Chondrocyte (in vitro differentiated cells): ENCODE measurements at regions not wholly inside any gene's neighbourhood (a gene's known extent, or its start where the extent isn't known, plus 50 kb on each side); places are given as distances from the start of the nearest gene placed in this dataset.
A peak's percentile ranks its signal among the peaks of the same experiment; 100 is the strongest.

Experiments
- DNase-seq: peaks from one replicate; pipeline ENCODE4 v3.0.0; 2021; ENCODE audit warnings: mixed read lengths, low spot score
- H3K27ac Mint-ChIP-seq: one replicate; pipeline ENCODE4 v1.8.0; 2021; ENCODE audit warnings: mild to moderate bottlenecking, moderate library complexity, mixed read lengths; ENCODE audit not compliant: unreplicated experiment
- H3K27me3 Mint-ChIP-seq: 2 replicates; pipeline ENCODE4 v1.8.0; 2021; ENCODE audit warnings: low read depth, mixed read lengths
- H3K36me3 Mint-ChIP-seq: 2 replicates; pipeline ENCODE4 v1.8.0; 2021; ENCODE audit warnings: low read depth, mixed read lengths
- H3K4me1 Mint-ChIP-seq: 2 replicates; pipeline ENCODE4 v1.8.0; 2021; ENCODE audit warnings: low read depth, mild to moderate bottlenecking, mixed read lengths
- H3K4me3 Mint-ChIP-seq: one replicate; pipeline ENCODE4 v1.8.0; 2021; ENCODE audit warnings: mild to moderate bottlenecking, moderate library complexity, mixed read lengths; ENCODE audit not compliant: unreplicated experiment
- H3K9me3 Mint-ChIP-seq: 2 replicates; pipeline ENCODE4 v1.8.0; 2021; ENCODE audit warnings: low read depth, mixed read lengths
- CTCF ChIP-seq: fragments of 200-600 bp; sonication (generic); IDR thresholded peaks from 2 replicates; pipeline ENCODE4 v1.5.0; 2021; ENCODE audit warnings: antibody characterized with exemption, mild to moderate bottlenecking, moderate library complexity

- no peaks in the 10 kb centered on the region for H3K36me3 Mint-ChIP-seq
- peaks cover 2% of the 10 kb centered on the region for H3K9me3 Mint-ChIP-seq
- TF ChIP-seq CTCF = no peak
These were observed 201.7 kb upstream of the RBBP8 start for GRCh38 chr18:22731398-22731797.

GRCh38 chr18:22734105-22734661 is 198.9 kb upstream of the RBBP8 start:
- H3K9me3 Mint-ChIP-seq = peaks cover 2% of the 10 kb centered on the region
- DNase-seq = no peak
- H3K36me3 Mint-ChIP-seq = no peaks in the 10 kb centered on the region
- H3K27ac Mint-ChIP-seq = peak overlapping the region; percentile 11
- peaks cover 20% of the 10 kb centered on the region for H3K4me1 Mint-ChIP-seq
- H3K4me3 Mint-ChIP-seq = no peak overlapping the region
- TF ChIP-seq CTCF = no peak
- no peaks in the 10 kb centered on the region for H3K27me3 Mint-ChIP-seq

More at GRCh38 chr18:22731398-22731797, 201.7 kb upstream of the RBBP8 start:
- Mint-ChIP-seq H3K27me3 (peaks cover 2% of the 10 kb centered on the region), H3K4me3 (no peak overlapping the region), H3K4me1 (peaks cover 15% of the 10 kb centered on the region), H3K27ac (no peak overlapping the region)
- no peak for DNase-seq

GRCh38 chr18:22734791-22735627 is 198.1 kb upstream of the RBBP8 start:
- H3K36me3 Mint-ChIP-seq = no peaks in the 10 kb centered on the region
- H3K9me3 Mint-ChIP-seq = peaks cover 2% of the 10 kb centered on the region
- no peak for TF ChIP-seq CTCF
- H3K4me3 Mint-ChIP-seq = no peak overlapping the region
- no peaks in the 10 kb centered on the region for H3K27me3 Mint-ChIP-seq
- H3K27ac Mint-ChIP-seq = peak overlapping the region; percentile 57
- H3K4me1 Mint-ChIP-seq = peaks cover 27% of the 10 kb centered on the region
- no peak for DNase-seq

- no peak for DNase-seq
- H3K4me3 Mint-ChIP-seq = no peak overlapping the region
- peaks cover 2% of the 10 kb centered on the region for H3K9me3 Mint-ChIP-seq
- peaks cover 27% of the 10 kb centered on the region for H3K4me1 Mint-ChIP-seq
- H3K27ac Mint-ChIP-seq = no peak overlapping the region
- H3K36me3 Mint-ChIP-seq = no peaks in the 10 kb centered on the region
- no peaks in the 10 kb centered on the region for H3K27me3 Mint-ChIP-seq
- no peak for TF ChIP-seq CTCF
These were observed 196.1 kb upstream of the RBBP8 start for GRCh38 chr18:22737054-22737453.

- Mint-ChIP-seq H3K27me3 (no peaks in the 10 kb centered on the region), H3K36me3 (peaks cover 1% of the 10 kb centered on the region), H3K27ac (peak overlapping the region; percentile 72), H3K9me3 (peaks cover 11% of the 10 kb centered on the region), H3K4me1 (peaks cover 31% of the 10 kb centered on the region), H3K4me3 (no peak overlapping the region)
- TF ChIP-seq CTCF = no peak
- DNase-seq = no peak
These were observed 194.0 kb upstream of the RBBP8 start for GRCh38 chr18:22739061-22739642.
